ENCODE measurements at regions not wholly inside any gene's neighbourhood (a gene's known extent, or its start where the extent isn't known, plus 50 kb on each side); places are given as distances from the start of the nearest gene placed in this dataset.

- no peak for TF ChIP-seq CTCF (IDR thresholded peaks at IDR 0.05)
- TF ChIP-seq POLR2A (IDR thresholded peaks at IDR 0.05), result no peak
These were observed 391.2 kb downstream of the FBXO15 start for GRCh38 chr18:73756256-73757091.

Measured in thyroid gland (tissue), 4 donors.